NCI-H1092 (cell line): ENCODE measurements at regions not wholly inside any gene's neighbourhood (a gene's known extent, or its start where the extent isn't known, plus 50 kb on each side); places are given as distances from the start of the nearest gene placed in this dataset.

ENCODE experiments used
- DNase-seq: peaks from one replicate; lab custom pipeline; 2025; lab: John Stamatoyannopoulos, UW

- DNase-seq = no peak
These were observed 215.6 kb upstream of the VEPH1 start for GRCh38 chr3:157718800-157719199.

GRCh38 chr3:157713101-157713500 lies 209.9 kb upstream of the VEPH1 start:
- no peak for DNase-seq

- DNase-seq = no peak
These were observed 202.0 kb upstream of the VEPH1 start for GRCh38 chr3:157705258-157705657.

- DNase-seq = no peak
These were observed 197.2 kb upstream of the VEPH1 start for GRCh38 chr3:157700405-157700804.

GRCh38 chr3:157695586-157695985 lies 192.4 kb upstream of the VEPH1 start:
- DNase-seq = no peak

GRCh38 chr3:157695103-157695502 lies 191.9 kb upstream of the VEPH1 start:
- DNase-seq = no peak

GRCh38 chr3:157693762-157694161 lies 190.5 kb upstream of the VEPH1 start:
- DNase-seq = no peak

DNA sequence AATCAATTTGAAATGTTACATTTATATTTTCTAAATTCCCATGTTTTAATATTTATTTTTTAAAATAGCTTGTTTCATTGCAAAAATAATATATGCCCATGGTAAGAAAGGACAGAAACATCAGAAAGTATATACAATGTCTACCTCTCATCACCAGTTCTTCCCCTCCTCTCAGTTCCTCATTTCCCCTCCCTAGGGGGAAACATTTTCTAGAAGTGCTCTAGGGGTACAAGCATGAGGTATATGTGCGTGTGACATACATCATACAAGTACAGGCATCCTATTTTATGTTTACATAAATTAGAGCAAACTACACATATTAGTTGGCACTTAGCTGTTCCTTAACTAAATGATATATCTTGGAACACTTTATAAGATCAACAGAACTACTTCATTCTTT lies 189.3 kb upstream of the VEPH1 start:
- DNase-seq = no peak

- DNase-seq = no peak
These were observed 180.5 kb upstream of the VEPH1 start for GRCh38 chr3:157683668-157684067.

DNA sequence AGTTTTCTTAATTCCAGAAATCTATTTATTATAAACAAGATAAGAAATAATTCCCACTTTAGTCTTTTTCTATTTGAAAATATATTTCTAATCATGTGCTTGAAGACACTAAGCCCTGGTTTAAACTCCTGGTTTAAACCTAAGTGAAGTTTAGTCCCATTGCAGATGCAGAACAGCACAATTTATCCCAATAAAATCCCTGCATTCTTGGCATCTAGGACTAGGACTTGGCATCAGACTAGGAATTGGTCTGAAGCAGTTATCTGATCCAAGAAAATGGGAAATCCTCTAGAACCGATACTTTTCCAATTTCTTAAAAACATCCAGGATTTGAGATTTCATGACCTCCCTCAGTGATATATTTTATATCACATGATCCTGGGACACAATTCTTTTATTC lies 168.8 kb upstream of the VEPH1 start:
- DNase-seq = no peak

GRCh38 chr3:157671656-157672055 lies 168.4 kb upstream of the VEPH1 start:
- DNase-seq = no peak

- DNase-seq = no peak
These were observed 166.2 kb upstream of the VEPH1 start for GRCh38 chr3:157669416-157669815.

DNA sequence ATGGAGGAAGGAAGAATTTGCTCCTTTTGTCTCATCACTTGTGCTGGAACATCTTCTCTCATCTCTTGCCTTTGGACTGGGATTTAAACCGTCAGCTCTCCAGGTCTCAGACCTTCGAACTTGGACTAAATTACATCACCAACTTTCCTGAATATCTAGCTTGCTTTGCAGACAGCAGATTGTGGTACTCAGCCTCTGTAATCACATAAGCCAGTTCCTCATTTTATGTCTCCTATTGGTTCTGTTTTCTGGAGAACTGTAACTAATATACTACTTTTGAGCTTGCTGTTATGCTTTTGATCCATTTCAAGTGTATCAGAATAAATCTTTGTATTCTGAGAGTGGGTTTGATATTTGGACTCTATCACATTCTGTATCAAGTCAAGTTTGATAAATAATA lies 164.3 kb upstream of the VEPH1 start:
- DNase-seq = no peak

DNA sequence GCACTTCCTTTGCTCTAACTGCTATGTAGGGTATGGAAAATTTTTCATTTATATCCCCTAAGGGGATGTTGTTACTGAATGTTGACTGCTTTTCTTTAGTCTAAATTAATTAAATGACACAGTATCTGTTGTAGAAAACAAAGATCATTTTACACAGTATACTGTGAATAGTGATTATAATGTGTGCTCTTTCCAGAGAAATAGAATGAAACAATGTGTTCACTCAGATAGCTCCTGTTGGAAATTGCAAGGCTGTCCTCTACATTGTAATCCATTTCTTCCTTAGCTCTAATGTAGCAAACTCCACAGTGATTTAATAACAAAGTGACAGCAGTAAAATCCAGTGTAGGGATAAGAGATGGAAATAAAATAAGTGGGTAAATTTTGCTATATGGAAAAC lies 159.0 kb upstream of the VEPH1 start:
- DNase-seq = no peak

- DNase-seq = no peak
These were observed 157.6 kb upstream of the VEPH1 start for GRCh38 chr3:157660847-157661246.

DNA sequence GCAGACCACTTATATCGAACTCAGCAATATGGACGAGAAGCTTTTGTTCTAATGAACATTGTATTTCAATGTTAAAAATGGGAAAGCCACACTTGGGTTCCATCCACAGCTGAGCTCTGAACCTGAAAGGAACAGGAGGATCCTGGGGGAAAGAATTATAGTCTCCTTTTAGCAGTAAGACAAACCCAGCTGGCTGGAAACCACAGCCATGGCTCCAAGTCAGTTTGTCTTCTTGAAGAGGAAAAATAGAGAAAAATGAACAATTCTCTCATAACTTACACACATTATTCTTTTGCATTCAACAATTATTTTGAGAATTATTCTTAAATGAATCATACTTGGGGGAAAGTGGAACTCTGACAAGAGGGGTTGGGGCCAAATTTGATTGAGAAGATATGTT lies 149.2 kb upstream of the VEPH1 start:
- no peak for DNase-seq

DNA sequence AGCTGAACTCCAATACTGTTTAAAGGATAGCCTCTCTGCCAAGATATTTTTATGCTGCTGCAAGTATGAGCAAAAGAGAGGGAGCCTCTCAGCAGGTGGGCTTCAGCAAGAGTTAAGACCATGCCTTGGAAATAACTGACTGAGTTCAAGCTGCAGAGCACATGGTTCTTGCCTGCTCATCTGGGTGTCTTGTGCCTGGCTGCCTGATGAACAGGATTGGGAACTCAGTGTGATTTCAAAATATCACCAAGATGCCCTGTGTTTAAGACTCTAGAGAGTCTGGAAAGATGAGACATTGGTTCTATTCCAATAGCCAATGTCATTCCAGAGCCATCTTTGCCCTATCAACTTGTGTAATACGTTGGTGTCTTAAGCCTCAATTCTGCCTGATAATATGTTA lies 147.5 kb upstream of the VEPH1 start:
- DNase-seq = no peak

- DNase-seq = no peak
These were observed 147.0 kb upstream of the VEPH1 start for GRCh38 chr3:157650172-157650571.

DNA sequence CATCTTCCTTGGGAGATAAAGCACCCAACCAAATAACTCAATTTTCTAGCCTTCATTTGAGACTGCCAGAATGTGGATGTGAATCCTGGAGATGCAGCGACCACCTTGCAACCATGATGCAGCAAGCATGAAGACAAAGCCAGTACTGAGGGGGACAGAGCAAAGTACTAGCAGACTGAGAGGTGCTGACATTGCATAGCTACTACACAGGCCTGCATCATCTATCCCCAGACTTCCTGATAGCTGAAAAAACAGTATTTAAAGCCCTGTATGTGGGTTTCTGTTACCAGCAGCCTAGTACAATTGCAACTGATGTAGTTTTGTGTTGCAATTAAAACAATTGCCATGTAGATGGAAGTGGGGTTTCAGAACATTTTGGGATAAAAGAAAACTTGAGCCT lies 146.3 kb upstream of the VEPH1 start:
- no peak for DNase-seq

GRCh38 chr3:157647820-157648219 lies 144.6 kb upstream of the VEPH1 start:
- no peak for DNase-seq

GRCh38 chr3:157639756-157640426 lies 136.7 kb upstream of the VEPH1 start:
- no peak for DNase-seq

GRCh38 chr3:157637866-157638265 lies 134.7 kb upstream of the VEPH1 start:
- no peak for DNase-seq

GRCh38 chr3:157633241-157633640 lies 130.0 kb upstream of the VEPH1 start:
- DNase-seq = no peak

GRCh38 chr3:157632075-157632474 lies 128.9 kb upstream of the VEPH1 start:
- DNase-seq = no peak

DNA sequence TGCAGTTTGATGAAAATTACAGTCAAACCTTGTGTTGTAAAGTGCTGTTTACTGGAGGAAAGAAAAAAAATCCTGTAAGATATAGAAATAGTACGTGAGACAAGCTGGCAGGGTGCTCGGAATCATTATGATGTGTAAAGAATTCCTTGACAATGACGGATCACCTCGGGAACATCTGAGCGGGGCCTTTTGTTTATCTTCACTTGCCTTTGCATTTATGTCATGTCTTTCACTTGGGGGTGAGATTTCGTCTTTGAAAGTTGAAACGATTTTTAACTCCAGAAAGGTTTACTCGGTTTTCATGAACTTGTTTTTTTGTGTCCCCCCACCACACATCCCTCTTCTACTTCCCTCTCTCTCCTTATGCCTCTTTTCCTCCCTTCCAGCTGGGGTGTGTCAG lies 128.3 kb upstream of the VEPH1 start:
- no peak for DNase-seq
